GM23338 (cell line): ENCODE measurements at regions not wholly inside any gene's neighbourhood (a gene's known extent, or its start where the extent isn't known, plus 50 kb on each side); places are given as distances from the start of the nearest gene placed in this dataset.

Source experiments
- ATAC-seq: fragments of 200-7000 bp; cut with Tn5 transposase; 3 replicates; pipeline ENCODE4 v1.9.1; 2020
- DNase-seq: peaks from one replicate; pipeline ENCODE4 v3.0.0-alpha.2; 2015; ENCODE audit warnings: low spot score
- H2AFZ ChIP-seq: fragments of 200-600 bp; sonication (generic); 2 replicates; pipeline ENCODE4 v1.8.0; 2016; ENCODE audit warnings: antibody characterized with exemption, mild to moderate bottlenecking, moderate library complexity
- H3F3A ChIP-seq: fragments of 200-600 bp; sonication (generic); replicated peaks from 2 replicates; pipeline ENCODE4 v1.8.0; 2017; ENCODE audit warnings: antibody characterized with exemption, mixed run types, low read depth
- H3K27ac ChIP-seq: fragments of 200-600 bp; sonication (generic); 2 replicates; pipeline ENCODE4 v1.6.1; 2016; ENCODE audit warnings: low read depth
- H3K27me3 ChIP-seq: fragments of 200-600 bp; sonication (generic); 2 replicates; pipeline ENCODE4 v1.8.0; 2016; ENCODE audit warnings: mild to moderate bottlenecking, mixed run types, moderate library complexity; ENCODE audit not compliant: insufficient read depth
- H3K36me3 ChIP-seq: fragments of 200-600 bp; sonication (generic); 2 replicates; pipeline ENCODE4 v1.8.0; 2016; ENCODE audit warnings: mild to moderate bottlenecking; ENCODE audit not compliant: insufficient read depth
- H3K4me1 ChIP-seq: fragments of 200-600 bp; sonication (generic); 2 replicates; pipeline ENCODE4 v1.8.0; 2016; ENCODE audit warnings: mild to moderate bottlenecking, moderate library complexity; ENCODE audit not compliant: insufficient read depth
- H3K4me2 ChIP-seq: fragments of 200-600 bp; sonication (generic); 2 replicates; pipeline ENCODE4 v1.7.1; 2017; ENCODE audit warnings: mixed run types
- H3K4me3 ChIP-seq: fragments of 200-600 bp; sonication (generic); 2 replicates; pipeline ENCODE4 v1.6.1; 2016; ENCODE audit warnings: mixed run types
- H3K79me2 ChIP-seq: fragments of 200-600 bp; sonication (generic); replicated peaks from 2 replicates; pipeline ENCODE4 v1.8.0; 2017; ENCODE audit warnings: mild to moderate bottlenecking; ENCODE audit not compliant: insufficient read depth
- H3K9me2 ChIP-seq: fragments of 200-600 bp; sonication (generic); 2 replicates; pipeline ENCODE4 v1.8.0; 2017; ENCODE audit not compliant: insufficient read depth
- H4K20me1 ChIP-seq: fragments of 200-600 bp; sonication (generic); replicated peaks from 2 replicates; pipeline ENCODE4 v1.8.0; 2017; ENCODE audit warnings: mild to moderate bottlenecking; ENCODE audit not compliant: insufficient read depth
- H3K27ac Mint-ChIP-seq: 2 replicates; pipeline ENCODE4 v1.8.0; 2020; ENCODE audit warnings: inconsistent platforms, mild to moderate bottlenecking, moderate library complexity, mixed read lengths
- H3K27me3 Mint-ChIP-seq: 3 replicates; pipeline ENCODE4 v1.8.0; 2022; ENCODE audit warnings: low read depth, mild to moderate bottlenecking, moderate library complexity, mixed read lengths, inconsistent platforms; ENCODE audit not compliant: insufficient read depth, poor library complexity
- H3K36me3 Mint-ChIP-seq: 3 replicates; pipeline ENCODE4 v1.8.0; 2021; ENCODE audit warnings: low read depth, mild to moderate bottlenecking, inconsistent platforms, moderate library complexity, mixed read lengths
- H3K4me1 Mint-ChIP-seq: 3 replicates; pipeline ENCODE4 v1.8.0; 2020; ENCODE audit warnings: mild to moderate bottlenecking, inconsistent platforms, mixed read lengths
- H3K4me3 Mint-ChIP-seq: 3 replicates; pipeline ENCODE4 v1.8.0; 2021; ENCODE audit warnings: moderate library complexity, mild to moderate bottlenecking, inconsistent platforms, mixed read lengths
- H3K9me3 Mint-ChIP-seq: 3 replicates; pipeline ENCODE4 v1.8.0; 2020; ENCODE audit warnings: moderate library complexity, mild to moderate bottlenecking, inconsistent platforms, mixed read lengths
- ETS1 ChIP-seq: IDR thresholded peaks from 2 replicates; pipeline ENCODE4 v1.6.1; 2016; ENCODE audit warnings: antibody characterized with exemption
- EZH2 ChIP-seq: fragments of 200-600 bp; sonication (generic); IDR thresholded peaks from one replicate; pipeline ENCODE4 v1.8.0; 2017; ENCODE audit warnings: antibody characterized with exemption, mild to moderate bottlenecking, low read depth; ENCODE audit not compliant: unreplicated experiment
- EZH2phosphoT487 ChIP-seq: fragments of 200-600 bp; sonication (generic); IDR thresholded peaks from one replicate; pipeline ENCODE4 v1.8.1; 2018; ENCODE audit warnings: antibody characterized with exemption; ENCODE audit not compliant: unreplicated experiment
- JUNB ChIP-seq: IDR thresholded peaks from one replicate; pipeline ENCODE4 v1.6.1; 2016; ENCODE audit warnings: antibody characterized with exemption; ENCODE audit not compliant: unreplicated experiment
- NANOG ChIP-seq: IDR thresholded peaks from 2 replicates; pipeline ENCODE4 v1.6.1; 2016; ENCODE audit warnings: antibody characterized with exemption, borderline replicate concordance
- POLR2AphosphoS5 ChIP-seq: IDR thresholded peaks from 2 replicates; pipeline ENCODE4 v1.6.1; 2016; ENCODE audit warnings: antibody characterized with exemption, low read depth
- STAT1 ChIP-seq: IDR thresholded peaks from one replicate; pipeline ENCODE4 v1.6.1; 2016; ENCODE audit warnings: antibody characterized with exemption; ENCODE audit not compliant: unreplicated experiment
- ZNF114 ChIP-seq: fragments of 250-450 bp; sonication (Bioruptor Pico); IDR thresholded peaks from 2 replicates; pipeline ENCODE4 v1.5.0; 2020; ENCODE audit warnings: mild to moderate bottlenecking, moderate library complexity
- TF ChIP-seq, protein P1 (sequence below), 2 experiments: fragments of 200-600 bp in 1 of 2; sonication (generic) in 1 of 2; conservative IDR thresholded peaks; 2 replicates each; pipeline versions ENCODE4 v1.5.1 to v1.6.1; 2016 to 2017; ENCODE audit warnings: antibody characterized with exemption in 2 of 2, low read depth in 2 of 2, mild to moderate bottlenecking in 2 of 2, moderate library complexity in 1 of 2
- TF ChIP-seq, protein P2 (sequence below): IDR thresholded peaks from one replicate; pipeline ENCODE4 v1.6.1; 2018; ENCODE audit warnings: antibody characterized with exemption; ENCODE audit not compliant: unreplicated experiment

DNA sequence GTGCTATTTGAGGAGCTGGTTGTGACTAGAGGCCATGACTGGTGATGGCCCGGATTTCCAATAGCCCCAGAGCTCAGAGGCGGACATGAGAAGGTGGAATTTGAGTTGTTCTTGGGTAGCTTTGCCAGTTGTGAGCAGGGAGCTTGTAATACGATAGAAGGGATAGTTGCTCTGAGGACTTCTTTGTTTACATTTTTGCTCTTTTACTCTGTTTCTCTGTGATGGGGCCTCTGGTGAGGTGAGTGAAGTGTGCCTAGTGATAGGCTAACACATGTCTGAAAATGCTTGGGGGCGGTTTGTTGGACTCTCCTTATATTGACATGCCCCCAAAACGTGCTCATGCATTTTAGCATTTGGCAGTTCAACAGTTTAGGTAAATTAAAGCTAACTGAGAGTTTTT, 365.1 kb downstream of the DDX10 start:
- peaks cover 3% of the 10 kb centered on the region; the same call in 2 of the 3 replicates for H3K9me3 Mint-ChIP-seq
- no peak overlapping the region for H3K4me3 Mint-ChIP-seq

DNA sequence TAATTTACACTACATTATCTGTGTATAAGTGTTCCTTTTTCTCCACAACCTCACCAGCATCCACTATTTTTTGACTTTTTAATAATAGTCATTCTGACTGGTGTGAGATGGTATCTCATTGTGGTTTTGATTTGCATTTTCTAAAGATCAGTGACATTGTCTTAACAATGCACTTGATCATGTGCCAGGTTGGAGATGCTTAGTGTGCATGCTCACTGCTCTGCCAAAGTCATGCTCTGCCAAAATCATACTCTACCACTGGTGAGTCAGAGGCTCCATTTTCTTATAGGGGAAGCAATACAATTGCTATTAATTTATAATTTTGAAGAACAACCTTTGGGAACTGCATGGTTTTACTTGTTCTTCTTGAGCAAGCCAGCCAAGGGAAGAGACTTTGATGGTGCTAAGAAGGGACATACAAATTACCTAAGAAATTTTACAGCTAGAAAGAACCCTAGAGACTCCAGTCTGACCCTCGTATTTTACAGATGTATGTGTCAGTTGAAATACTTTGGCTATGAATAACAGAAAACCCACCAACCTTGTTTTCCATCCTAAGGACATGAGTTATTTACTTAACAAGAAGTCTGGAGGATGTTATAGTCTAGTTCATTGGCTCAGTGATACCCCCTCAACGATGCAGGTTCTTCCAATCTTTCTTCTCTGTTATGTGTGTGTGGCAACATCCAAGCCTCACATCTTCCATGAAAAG, 368.9 kb downstream of the DDX10 start:
- H2AFZ ChIP-seq, result no peak overlapping the region
- no peaks in the 10 kb centered on the region for H3K9me2 ChIP-seq
- H4K20me1 ChIP-seq, result no peaks in the 10 kb centered on the region
- Mint-ChIP-seq H3K27ac (no peak overlapping the region), H3K4me1 (peaks cover 17% of the 10 kb centered on the region), H3K4me3 (no peak overlapping the region), H3K27me3 (peaks cover 6% of the 10 kb centered on the region), H3K9me3 (0 out of 3 replicates have a peak, but pooled peaks cover 3% of the 10 kb centered on the region), H3K36me3 (no peaks in the 10 kb centered on the region)
- DNase-seq, result no peak
- H3K36me3 ChIP-seq, result no peaks in the 10 kb centered on the region
- no peaks in the 10 kb centered on the region for H3K79me2 ChIP-seq
- H3K4me3 ChIP-seq, result no peak overlapping the region
- H3K4me2 ChIP-seq, result no peak overlapping the region
- ATAC-seq, result no peak
- H3K27ac ChIP-seq, result no peak overlapping the region
- H3K27me3 ChIP-seq, result no peaks in the 10 kb centered on the region
- H3K4me1 ChIP-seq, result peaks cover 15% of the 10 kb centered on the region
- no peaks in the 10 kb centered on the region for H3F3A ChIP-seq
- TF ChIP-seq, protein P1, sequence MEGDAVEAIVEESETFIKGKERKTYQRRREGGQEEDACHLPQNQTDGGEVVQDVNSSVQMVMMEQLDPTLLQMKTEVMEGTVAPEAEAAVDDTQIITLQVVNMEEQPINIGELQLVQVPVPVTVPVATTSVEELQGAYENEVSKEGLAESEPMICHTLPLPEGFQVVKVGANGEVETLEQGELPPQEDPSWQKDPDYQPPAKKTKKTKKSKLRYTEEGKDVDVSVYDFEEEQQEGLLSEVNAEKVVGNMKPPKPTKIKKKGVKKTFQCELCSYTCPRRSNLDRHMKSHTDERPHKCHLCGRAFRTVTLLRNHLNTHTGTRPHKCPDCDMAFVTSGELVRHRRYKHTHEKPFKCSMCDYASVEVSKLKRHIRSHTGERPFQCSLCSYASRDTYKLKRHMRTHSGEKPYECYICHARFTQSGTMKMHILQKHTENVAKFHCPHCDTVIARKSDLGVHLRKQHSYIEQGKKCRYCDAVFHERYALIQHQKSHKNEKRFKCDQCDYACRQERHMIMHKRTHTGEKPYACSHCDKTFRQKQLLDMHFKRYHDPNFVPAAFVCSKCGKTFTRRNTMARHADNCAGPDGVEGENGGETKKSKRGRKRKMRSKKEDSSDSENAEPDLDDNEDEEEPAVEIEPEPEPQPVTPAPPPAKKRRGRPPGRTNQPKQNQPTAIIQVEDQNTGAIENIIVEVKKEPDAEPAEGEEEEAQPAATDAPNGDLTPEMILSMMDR (conservative IDR thresholded peaks at IDR 0.05; ENCODE audit: low read depth in 2 of 2), result no peak
- TF ChIP-seq EZH2phosphoT487 (no peak), ETS1 (no peak), NANOG (no peak), POLR2AphosphoS5 (no peak), EZH2 (no peak), JUNB (no peak), STAT1 (no peak)

More for the DNA sequence above, 365.1 kb downstream of the DDX10 start:
- TF ChIP-seq, protein P2, sequence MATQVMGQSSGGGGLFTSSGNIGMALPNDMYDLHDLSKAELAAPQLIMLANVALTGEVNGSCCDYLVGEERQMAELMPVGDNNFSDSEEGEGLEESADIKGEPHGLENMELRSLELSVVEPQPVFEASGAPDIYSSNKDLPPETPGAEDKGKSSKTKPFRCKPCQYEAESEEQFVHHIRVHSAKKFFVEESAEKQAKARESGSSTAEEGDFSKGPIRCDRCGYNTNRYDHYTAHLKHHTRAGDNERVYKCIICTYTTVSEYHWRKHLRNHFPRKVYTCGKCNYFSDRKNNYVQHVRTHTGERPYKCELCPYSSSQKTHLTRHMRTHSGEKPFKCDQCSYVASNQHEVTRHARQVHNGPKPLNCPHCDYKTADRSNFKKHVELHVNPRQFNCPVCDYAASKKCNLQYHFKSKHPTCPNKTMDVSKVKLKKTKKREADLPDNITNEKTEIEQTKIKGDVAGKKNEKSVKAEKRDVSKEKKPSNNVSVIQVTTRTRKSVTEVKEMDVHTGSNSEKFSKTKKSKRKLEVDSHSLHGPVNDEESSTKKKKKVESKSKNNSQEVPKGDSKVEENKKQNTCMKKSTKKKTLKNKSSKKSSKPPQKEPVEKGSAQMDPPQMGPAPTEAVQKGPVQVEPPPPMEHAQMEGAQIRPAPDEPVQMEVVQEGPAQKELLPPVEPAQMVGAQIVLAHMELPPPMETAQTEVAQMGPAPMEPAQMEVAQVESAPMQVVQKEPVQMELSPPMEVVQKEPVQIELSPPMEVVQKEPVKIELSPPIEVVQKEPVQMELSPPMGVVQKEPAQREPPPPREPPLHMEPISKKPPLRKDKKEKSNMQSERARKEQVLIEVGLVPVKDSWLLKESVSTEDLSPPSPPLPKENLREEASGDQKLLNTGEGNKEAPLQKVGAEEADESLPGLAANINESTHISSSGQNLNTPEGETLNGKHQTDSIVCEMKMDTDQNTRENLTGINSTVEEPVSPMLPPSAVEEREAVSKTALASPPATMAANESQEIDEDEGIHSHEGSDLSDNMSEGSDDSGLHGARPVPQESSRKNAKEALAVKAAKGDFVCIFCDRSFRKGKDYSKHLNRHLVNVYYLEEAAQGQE, result no peak
- TF ChIP-seq, protein P1 (conservative IDR thresholded peaks at IDR 0.05; ENCODE audit: low read depth in 2 of 2), result no peak
- TF ChIP-seq ZNF114 (CRISPR knock-in tag), result no peak
- TF ChIP-seq NANOG, result no peak
- Histone ChIP-seq H2AFZ (no peak overlapping the region), H3K4me1 (peaks cover 6% of the 10 kb centered on the region; the same call in 1 of the 2 replicates), H3F3A (no peaks in the 10 kb centered on the region), H3K79me2 (no peaks in the 10 kb centered on the region), H3K9me2 (no peaks in the 10 kb centered on the region), H3K4me3 (no peak overlapping the region), H3K4me2 (no peak overlapping the region), H3K27ac (no peak overlapping the region), H3K36me3 (no peaks in the 10 kb centered on the region), H3K27me3 (no peaks in the 10 kb centered on the region), H4K20me1 (no peaks in the 10 kb centered on the region)
- Mint-ChIP-seq H3K27ac (no peak overlapping the region), H3K4me1 (peaks cover 5% of the 10 kb centered on the region; the same call in 2 of the 3 replicates), H3K36me3 (no peaks in the 10 kb centered on the region), H3K27me3 (peaks cover 1% of the 10 kb centered on the region)
- ATAC-seq, result no peak
- no peak for DNase-seq
